HEK293T (cell line): ENCODE measurements at regions not wholly inside any gene's neighbourhood (a gene's known extent, or its start where the extent isn't known, plus 50 kb on each side); places are given as distances from the start of the nearest gene placed in this dataset.

Experiments used
- BHLHE40 ChIP-seq: fragments of 450-650 bp; IDR thresholded peaks from 2 replicates; pipeline ENCODE4 v1.6.1; 2016; ENCODE audit warnings: mild to moderate bottlenecking, moderate library complexity, borderline replicate concordance
- CTBP1 ChIP-seq: fragments of 450-650 bp; IDR thresholded peaks from 2 replicates; pipeline ENCODE4 v1.6.1; 2016; ENCODE audit warnings: borderline replicate concordance
- ELF4 ChIP-seq: fragments of 450-650 bp; IDR thresholded peaks from 2 replicates; pipeline ENCODE4 v1.6.1; 2017; ENCODE audit warnings: antibody characterized with exemption
- FOXA1 ChIP-seq: fragments of 450-650 bp; IDR thresholded peaks from 2 replicates; pipeline ENCODE4 v1.6.1; 2016; ENCODE audit warnings: mild to moderate bottlenecking
- FOXK2 ChIP-seq: fragments of 450-650 bp; IDR thresholded peaks from 2 replicates; pipeline ENCODE4 v1.6.1; 2016; ENCODE audit warnings: mild to moderate bottlenecking
- L3MBTL2 ChIP-seq: fragments of 450-650 bp; conservative IDR thresholded peaks from 2 replicates; pipeline ENCODE4 v1.6.1; 2016; ENCODE audit warnings: mild to moderate bottlenecking
- NFRKB ChIP-seq: fragments of 450-650 bp; IDR thresholded peaks from 2 replicates; pipeline ENCODE4 v1.6.1; 2016; ENCODE audit warnings: mild to moderate bottlenecking, moderate library complexity
- PKNOX1 ChIP-seq: fragments of 450-650 bp; IDR thresholded peaks from 2 replicates; pipeline ENCODE4 v1.6.1; 2016
- SP1 ChIP-seq: fragments of 450-650 bp; IDR thresholded peaks from 2 replicates; pipeline ENCODE4 v1.6.1; 2017
- SUZ12 ChIP-seq: fragments of 450-650 bp; IDR thresholded peaks from 2 replicates; pipeline ENCODE4 v1.6.1; 2016; ENCODE audit warnings: mild to moderate bottlenecking
- TARDBP ChIP-seq: fragments of 450-650 bp; IDR thresholded peaks from 2 replicates; pipeline ENCODE4 v1.6.1; 2016
- ZNF384 ChIP-seq: fragments of 450-650 bp; IDR thresholded peaks from 2 replicates; pipeline ENCODE4 v1.6.1; 2016

DNA sequence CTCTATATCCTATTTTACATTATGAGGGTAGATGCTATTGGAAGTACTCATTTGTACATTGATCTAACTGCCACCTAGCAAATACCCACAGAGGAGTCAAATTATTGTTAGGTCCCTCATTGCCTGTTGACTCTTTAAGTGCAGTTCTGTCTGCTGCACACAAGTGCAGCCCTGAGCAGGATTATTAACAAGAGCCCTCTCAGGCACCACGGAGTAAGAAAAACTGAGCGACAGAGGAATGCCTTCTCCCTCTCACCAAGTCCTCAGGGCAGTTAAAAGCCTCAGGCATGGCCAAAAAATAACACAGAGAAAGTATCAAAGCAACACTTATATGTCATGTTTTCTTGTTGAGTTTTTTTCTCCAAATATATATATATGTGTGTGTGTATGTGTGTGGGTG is 340.0 kb upstream of the NRG3 start:
- TF ChIP-seq NFRKB (no peak), BHLHE40 (no peak), L3MBTL2 (no peak), CTBP1 (no peak), FOXA1 (no peak), SP1 (no peak), TARDBP (no peak), PKNOX1 (no peak), SUZ12 (no peak), ELF4 (no peak), ZNF384 (no peak), FOXK2 (no peak)
